NCI-H2196 treated with DMSO at 0.1 percent for 48 hours (cell line): ENCODE measurements at regions not wholly inside any gene's neighbourhood (a gene's known extent, or its start where the extent isn't known, plus 50 kb on each side); places are given as distances from the start of the nearest gene placed in this dataset.
A peak's percentile ranks its signal among the peaks of the same experiment; 100 is the strongest.
"Not testable (repeated sequence)": the region's sequence is repeated elsewhere in the genome, so short reads cannot be mapped to it uniquely, and the experiment has no call there.

Experiments used
- DNase-seq: peaks from one replicate; lab custom pipeline; 2025; ENCODE audit not compliant: unreplicated experiment; lab: John Stamatoyannopoulos, UW

DNA sequence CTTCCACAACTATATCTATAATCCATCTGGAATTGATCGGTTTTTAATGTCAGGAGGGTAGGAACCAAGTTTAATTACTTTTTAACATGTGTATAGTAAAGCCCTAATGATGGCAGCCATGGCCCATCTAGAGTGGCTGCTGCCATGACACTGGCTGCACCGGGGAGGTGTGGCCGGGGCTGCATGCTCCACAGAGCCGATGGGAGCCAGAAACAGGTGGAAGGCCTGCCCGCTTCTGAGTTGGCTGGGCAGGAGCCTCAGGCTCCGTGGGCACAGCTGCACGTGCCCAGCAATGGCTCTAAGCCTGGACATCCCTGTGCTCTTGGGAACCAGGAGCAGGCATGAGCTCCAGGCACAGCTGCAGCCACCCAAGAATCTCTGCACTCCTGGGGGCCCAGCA, 73.0 kb downstream of the GBP6 start:
- DNase-seq = no peak

DNA sequence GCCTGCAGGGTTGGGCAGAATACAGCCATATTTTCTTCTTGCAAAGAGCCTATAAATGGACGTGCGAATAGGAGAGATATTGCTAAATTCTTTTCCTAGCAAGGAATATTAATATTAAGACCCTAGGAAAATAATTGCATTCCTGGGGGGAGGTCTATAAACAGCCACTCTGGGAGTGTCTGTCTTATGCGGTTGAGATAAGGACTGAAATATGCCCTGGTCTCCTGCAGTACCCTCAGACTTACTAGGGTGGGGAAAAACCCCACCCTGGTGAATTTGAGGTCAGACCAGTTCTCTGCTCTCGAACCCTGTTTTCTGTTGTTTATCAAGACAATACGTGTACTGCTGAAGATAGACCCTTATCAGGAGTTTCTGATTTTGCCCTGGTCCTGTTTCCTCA, 74.4 kb downstream of the GBP6 start:
- not testable (repeated sequence) for DNase-seq

DNA sequence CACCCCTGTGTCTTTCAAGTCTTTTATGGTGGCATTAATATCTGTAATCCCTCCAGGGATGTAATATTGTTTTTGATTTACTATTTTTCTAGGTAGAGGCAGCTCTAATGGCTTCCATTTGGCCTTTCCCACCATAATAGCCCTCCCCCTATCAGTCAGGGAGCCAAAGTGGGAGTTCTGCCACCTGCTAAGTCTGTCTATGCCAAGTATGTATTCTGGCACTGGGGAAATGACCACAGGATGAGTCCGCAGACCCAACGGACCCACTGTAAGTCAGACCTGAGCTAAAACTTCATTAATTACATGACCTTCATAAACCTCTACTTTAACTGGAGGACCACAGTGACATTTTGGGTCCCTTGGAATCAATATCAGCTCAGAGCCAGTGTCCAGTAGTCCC, 77.1 kb downstream of the GBP6 start:
- no peak for DNase-seq

DNA sequence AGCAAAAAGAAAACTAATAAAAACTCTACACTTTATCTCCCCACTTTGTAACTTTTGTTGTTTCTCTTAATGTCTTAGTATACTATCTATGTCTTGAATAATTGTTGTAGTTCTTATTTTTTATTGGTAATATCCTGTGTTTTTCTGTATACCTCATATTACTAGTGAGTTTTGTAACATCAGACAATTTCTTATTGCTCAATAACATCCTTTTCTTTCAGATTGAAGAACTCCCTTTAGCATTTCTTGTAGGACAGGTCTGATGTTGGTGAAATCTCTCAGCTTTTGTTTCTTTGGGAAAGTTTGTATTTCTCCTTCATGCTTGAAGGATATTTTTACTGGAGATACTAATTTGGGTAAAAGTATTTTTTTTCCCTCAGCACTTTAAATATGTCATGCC, 79.8 kb upstream of the LRRC8B start:
- no peak for DNase-seq

DNA sequence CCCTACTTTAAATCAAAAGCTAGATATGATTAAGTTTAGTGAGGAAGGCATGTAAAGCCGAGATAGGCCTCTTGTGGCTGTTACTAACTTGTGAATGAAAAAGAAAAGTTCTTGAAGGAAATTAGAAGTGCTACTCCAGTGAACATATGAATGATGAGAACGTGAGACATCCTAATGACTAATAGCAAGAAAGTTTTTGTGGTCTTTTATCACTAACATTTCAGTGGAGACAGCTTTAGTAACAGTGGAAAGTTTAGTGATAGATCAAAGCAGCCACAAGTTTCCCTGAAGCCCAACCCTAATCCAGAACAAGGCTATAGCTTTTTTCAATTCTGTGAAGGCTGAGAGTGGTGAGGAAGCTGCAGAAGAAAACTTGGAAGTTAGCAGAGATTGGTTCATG, 73.6 kb upstream of the LRRC8B start:
- no peak for DNase-seq

DNA sequence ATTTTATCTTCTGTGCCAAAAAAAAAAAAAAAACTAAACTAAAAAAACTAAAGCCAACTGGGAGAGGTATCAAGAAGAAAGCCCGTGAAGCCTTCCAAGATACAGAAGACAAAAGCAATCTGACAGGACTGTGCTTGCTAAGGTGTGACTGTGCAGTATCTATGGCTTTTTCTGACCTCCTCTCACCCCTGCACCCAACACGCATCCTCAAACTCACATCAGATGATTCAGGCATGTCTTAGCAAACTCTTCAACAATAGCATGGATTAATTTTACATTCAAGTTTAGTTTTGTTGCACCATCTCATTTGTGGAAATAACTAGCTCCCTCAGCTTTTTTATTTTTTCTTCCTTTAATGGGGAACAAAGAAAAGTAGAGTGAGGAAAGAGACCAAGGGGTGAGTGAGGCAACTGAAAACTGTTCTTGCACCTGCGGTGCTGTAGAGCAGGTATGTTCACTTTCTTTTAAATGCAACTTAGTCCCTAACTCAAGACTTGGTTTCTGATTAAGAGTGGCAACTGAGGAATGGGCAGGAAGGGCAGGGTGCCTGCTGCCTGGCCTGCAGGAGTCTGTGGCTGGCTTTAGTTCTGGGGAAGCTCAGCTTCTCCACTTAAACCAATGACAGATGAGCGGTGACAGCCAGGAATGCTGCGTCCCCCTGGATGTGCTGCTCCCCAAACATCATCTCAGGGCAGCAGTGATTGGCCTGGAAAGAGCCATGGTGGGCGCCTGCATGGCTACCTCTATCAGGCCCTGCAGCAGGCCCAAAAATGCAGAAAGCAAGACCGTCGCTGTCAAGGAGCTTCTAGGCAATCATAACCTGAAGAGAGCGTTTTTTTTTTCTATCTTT, 71.3 kb upstream of the LRRC8B start:
- no peak for DNase-seq

DNA sequence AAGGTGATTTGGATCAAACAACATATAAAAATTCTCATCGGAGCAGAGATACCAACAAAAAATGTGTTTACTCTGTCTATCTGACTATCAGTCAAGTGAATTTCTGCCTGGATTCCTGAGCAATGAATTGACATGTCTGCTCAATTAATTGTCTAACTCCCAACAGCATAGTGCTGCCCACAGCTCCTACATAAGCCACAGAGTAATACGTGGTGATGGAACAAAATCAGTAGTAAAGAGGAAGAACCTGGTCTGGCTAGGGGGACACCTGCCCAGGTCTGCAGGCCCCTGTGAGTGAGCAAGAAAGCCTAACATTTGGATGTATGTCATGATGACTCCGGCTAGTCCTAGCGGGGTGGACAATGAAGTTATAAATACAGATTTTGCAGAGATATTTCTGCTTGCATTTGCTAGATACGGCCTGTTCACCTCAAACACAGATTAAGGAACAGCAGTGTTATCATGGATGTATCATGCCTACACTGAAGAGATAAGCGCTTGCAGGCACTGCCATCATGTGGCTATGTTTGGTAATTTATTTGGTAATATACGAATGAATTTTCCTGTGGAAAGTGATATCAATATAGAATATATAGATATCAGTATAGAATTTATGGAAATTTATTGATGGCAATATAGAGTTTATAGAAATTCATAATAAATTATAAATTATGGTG, 69.6 kb upstream of the LRRC8B start:
- peak; percentile 12 for DNase-seq

DNA sequence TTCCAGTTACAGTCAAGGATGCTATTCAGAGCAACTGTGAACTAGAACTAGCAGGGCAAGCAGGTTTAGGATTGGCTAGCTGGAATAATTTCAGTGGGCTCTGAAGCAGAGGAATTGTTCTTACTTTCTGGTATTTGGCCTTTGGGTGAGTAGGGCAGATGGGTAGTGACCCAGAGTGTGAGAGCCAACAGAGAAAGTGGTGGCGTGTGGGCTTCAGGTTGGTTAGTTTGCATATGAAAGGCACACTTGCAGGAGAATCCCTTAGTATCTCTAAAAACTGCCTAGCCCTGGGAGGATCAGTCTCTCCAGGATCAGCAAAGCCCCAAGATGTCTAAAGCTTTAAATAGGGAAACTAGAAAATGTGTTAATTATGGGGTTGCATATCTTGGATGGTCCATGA, 67.6 kb upstream of the LRRC8B start:
- DNase-seq = no peak

DNA sequence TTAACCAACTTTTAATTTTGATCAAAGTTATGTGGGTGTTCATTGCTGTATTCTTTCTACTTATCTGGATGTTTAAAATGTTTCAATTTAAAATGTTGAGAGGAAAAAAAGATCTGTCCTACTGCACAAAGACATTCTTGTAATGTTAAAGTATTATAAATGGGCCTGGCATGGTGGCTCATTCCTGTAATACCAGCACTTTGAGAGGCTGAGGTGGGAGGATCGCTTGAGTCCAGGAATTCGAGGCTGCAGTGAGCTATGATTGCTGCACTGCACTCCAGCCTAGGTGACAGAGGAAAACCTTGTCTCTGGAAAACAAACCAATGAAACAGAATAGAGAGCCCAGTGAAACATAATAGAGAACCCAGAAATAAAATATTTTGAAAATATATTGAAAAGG, 65.5 kb upstream of the LRRC8B start:
- no peak for DNase-seq

DNA sequence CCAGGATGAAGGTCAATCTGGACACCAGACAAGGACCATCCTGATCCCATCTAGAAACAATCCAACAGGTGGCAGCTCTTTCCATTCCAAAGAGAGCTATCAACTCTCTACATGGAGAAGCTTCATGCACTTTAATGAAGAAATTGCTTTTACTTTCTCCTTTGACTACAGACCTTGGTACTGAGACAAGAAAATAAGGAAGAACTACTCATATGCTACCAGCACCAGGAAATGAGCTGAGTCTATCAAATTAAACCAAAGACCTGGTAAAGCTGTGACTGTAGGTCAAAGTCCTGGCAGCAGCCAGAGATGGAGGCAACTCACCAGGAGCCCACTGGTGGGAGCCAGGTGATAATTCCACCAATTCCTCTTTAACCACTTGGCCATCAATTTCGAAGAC, 64.3 kb upstream of the LRRC8B start:
- no peak for DNase-seq

DNA sequence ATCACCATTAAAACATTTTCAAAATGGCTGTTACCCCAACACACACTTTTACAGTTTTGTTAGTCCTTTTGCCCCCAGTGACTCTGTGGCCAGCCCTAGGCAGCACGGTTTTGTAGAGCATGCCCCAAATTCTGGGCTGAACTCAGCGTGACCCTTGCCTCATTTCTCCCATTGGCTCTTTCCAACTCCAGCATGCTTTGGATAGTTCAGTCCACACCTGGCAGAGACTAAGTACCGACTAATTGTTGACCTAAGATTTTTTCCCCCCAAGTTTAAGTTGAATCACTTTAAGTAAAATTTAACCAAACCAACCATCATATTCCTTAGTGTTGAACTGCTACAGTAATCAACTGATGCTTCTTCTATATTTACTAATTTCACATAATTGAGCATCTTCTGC, 62.4 kb upstream of the LRRC8B start:
- DNase-seq = no peak

DNA sequence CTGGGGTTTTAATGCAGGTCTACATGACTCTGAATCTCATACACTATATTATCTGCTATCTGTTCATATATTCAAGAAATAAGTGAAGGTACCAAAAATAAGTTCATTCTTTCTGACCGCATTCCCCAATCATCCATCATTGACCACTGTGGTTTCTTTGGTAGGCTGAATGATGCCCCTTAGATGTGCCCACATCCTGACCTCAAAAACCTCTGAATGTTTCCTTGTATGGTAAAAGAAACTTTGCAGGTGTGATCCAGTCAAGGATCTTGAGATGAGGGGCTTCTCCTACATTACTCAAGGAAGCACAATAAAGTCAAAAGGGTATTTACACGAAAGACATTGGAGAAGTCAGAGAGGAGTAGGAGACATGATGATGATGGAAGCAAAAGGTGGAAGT, 60.6 kb upstream of the LRRC8B start:
- DNase-seq = no peak

DNA sequence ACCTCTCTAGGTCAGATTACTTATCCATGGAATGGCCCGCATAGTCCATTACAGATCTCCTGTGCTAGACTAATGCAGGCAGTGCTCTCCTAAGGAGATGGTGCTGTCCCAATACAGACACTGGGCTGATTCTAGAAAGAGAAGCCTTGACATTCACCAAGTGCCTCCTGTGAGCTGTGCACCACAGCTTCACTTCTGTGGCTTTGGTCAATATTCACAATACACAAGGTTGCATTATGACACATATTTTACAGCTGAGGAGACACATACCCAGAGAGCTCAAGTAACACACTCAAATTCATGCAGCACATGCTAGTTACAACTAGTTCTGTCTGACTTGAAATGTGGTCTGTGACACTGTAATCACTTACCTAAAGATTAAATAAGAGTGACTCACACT, 59.4 kb upstream of the LRRC8B start:
- DNase-seq = no peak

DNA sequence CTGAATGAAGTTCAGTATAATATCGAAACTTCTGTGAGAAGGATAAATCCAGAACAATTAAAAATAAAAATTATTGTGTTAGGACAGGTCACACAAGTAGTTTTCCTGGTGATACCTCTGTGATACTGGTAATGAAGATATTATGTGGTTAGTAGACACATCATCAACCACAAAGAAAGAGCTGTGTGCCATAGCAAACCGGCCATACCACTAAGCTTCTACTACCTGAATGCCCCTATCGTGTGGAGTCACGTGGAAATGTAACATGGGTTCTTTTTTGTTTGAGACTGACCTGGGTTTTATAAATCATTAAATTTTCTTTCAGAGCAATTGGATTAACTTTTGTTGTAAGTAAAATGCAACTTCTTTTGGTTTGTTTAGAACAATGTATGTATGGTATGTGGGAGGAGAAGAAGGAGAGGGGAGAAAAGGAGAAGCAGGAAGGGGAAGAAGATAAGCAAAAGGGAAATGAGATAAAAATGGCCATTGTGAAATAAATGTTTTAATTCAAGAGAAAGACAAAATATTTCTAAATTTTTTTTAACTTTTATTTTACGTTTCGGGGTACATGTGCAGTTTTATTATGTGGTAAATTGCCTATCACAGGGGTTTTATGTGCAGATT, 58.2 kb upstream of the LRRC8B start:
- DNase-seq = no peak

DNA sequence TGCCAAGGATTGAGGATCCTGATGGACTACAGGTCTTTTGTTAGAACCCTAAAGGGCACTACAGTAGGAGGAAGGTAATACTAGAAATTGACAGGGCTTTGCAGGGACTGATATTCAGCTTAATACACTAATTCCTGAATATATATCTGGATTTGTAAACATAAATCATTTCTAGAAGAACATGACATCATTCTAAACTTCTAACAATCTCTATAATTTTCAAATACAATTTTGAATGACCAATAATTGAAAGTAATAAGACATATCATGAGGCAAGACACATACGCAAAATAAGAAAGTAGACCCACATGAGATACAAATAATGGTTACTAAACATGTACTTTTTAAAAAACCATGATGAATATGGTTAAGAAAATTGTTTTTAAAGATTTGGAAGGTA, 52.4 kb upstream of the LRRC8B start:
- DNase-seq = no peak

DNA sequence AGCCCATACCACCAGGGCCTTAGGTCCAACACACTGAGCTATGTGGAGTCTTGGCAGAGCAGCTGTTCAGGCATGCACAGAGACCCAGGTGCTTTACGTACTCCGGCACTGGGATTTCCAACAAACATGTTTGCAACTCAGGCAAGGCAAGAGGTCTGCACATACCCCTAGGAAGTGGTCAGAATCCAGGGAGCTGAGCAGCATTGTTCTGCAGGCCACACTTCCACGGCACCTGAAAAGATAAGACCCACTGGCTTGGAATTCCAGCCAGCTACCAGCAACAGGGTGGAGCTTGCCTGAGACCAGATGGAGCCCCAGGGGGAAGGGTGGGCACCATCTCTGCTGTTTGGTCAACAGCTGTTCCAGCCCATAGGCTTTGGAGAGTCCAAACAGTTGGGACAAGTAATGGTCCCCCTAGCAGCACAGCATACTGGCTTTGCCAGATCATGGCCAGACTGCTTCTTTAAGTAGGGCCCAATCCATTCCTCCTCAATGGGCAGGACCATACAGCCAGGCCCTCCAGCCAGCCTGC, 51.7 kb upstream of the LRRC8B start:
- no peak for DNase-seq
